Lung (tissue), 11 donors: ENCODE measurements at regions not wholly inside any gene's neighbourhood (a gene's known extent, or its start where the extent isn't known, plus 50 kb on each side); places are given as distances from the start of the nearest gene placed in this dataset.

Source experiments
- ATAC-seq: fragments of 200-7000 bp; cut with Tn5 transposase; one replicate; pipeline ENCODE4 v1.9.1; 2020; ENCODE audit warnings: moderate number of reproducible peaks; ENCODE audit not compliant: insufficient read depth, low FRiP score
- DNase-seq, 3 donors: peaks; one replicate each; pipeline ENCODE4 v3.0.0-alpha.2; 2013 to 2017
- H3K27ac ChIP-seq, 2 donors: one replicate each; pipeline ENCODE4 v1.5.1; 2013; ENCODE audit warnings: mild to moderate bottlenecking in 2 of 2, moderate library complexity in 2 of 2, control low read depth in 1 of 2, inconsistent platforms in 1 of 2, low read depth in 1 of 2, low read length in 1 of 2
- H3K27me3 ChIP-seq, 3 donors: one replicate each; pipeline ENCODE4 v1.5.1; 2013; ENCODE audit warnings: low read length in 2 of 3; ENCODE audit not compliant: control insufficient read depth in 3 of 3, insufficient read depth in 3 of 3
- H3K36me3 ChIP-seq, 4 donors: one replicate each; pipeline ENCODE4 v1.5.1; 2013; ENCODE audit warnings: low read length in 4 of 4, mild to moderate bottlenecking in 1 of 4, moderate library complexity in 1 of 4; ENCODE audit not compliant: control insufficient read depth in 4 of 4, insufficient read depth in 4 of 4
- H3K4me1 ChIP-seq, 5 donors: one replicate each; pipeline ENCODE4 v1.5.1; 2013; ENCODE audit warnings: low read length in 5 of 5, mild to moderate bottlenecking in 2 of 5, moderate library complexity in 1 of 5; ENCODE audit not compliant: control insufficient read depth in 5 of 5, insufficient read depth in 5 of 5
- H3K4me3 ChIP-seq: one replicate; pipeline ENCODE4 v1.5.1; 2013; ENCODE audit warnings: mild to moderate bottlenecking, control low read depth, moderate library complexity
- H3K9ac ChIP-seq, 2 donors: one replicate each; pipeline ENCODE4 v1.5.1; 2013; ENCODE audit warnings: low read length in 2 of 2, control low read depth in 1 of 2; ENCODE audit not compliant: insufficient read depth in 1 of 2
- H3K9me3 ChIP-seq, 4 donors: one replicate each; pipeline ENCODE4 v1.5.1; 2013; ENCODE audit warnings: low read length in 3 of 4, mild to moderate bottlenecking in 1 of 4, moderate library complexity in 1 of 4; ENCODE audit not compliant: control insufficient read depth in 4 of 4, insufficient read depth in 3 of 4
- WGBS, 2 donors: extraction: QIAGEN DNeasy Blood & Tissue Kit; methylation state at CpG; one replicate each; pipeline ENCODE4 v1.1.7; 2013; 5-methylcytosine and 5-hydroxymethylcytosine counted together
- TF ChIP-seq, protein P1 (sequence below): IDR thresholded peaks from 2 replicates; pipeline ENCODE4 v1.5.1; 2012; ENCODE audit warnings: mild to moderate bottlenecking; ENCODE audit errors: control extremely low read depth, extremely low read depth
- donor health status: control.
- donor health status: control.
- donor health status: Bipolar disorder and iron deficiency.
- donor health status: healthy.
- donor health status: DM: yes; HTN: yes; CAD: no.

DNA sequence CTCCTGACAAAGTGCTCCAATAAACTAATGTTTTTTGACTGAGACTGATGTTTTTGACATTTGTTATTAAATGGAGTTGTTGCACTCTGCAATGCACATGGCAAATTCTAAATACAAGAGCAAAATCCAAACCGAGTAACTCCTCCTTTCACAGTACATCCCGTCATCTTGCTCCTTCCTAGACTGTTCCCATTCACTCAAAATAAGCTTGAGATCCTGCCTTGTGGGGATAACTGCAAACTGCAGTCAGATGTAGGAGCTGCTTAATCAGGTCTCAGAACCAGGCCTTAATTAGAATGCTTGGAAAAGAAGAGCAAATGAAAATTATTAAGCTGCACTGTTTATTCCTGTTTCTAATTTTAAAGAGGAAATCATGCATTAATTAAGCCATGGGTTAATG lies 134.8 kb upstream of the SPRY2 start:
- Histone ChIP-seq H3K9me3 (no peaks in the 10 kb centered on the region), H3K27me3 (no peaks in the 10 kb centered on the region), H3K4me1 (peaks cover 0 to 9% (median 0%) of the 10 kb centered on the region in 5 donors), H3K27ac (no peak overlapping the region), H3K36me3 (no peaks in the 10 kb centered on the region), H3K9ac (no peak overlapping the region), H3K4me3 (no peak overlapping the region)
- WGBS, 2 donors, result 84 to 94% methylated on average over 2 of the region's 2 CpGs
- ATAC-seq (no peak), DNase-seq (no peak)
- TF ChIP-seq, protein P1, sequence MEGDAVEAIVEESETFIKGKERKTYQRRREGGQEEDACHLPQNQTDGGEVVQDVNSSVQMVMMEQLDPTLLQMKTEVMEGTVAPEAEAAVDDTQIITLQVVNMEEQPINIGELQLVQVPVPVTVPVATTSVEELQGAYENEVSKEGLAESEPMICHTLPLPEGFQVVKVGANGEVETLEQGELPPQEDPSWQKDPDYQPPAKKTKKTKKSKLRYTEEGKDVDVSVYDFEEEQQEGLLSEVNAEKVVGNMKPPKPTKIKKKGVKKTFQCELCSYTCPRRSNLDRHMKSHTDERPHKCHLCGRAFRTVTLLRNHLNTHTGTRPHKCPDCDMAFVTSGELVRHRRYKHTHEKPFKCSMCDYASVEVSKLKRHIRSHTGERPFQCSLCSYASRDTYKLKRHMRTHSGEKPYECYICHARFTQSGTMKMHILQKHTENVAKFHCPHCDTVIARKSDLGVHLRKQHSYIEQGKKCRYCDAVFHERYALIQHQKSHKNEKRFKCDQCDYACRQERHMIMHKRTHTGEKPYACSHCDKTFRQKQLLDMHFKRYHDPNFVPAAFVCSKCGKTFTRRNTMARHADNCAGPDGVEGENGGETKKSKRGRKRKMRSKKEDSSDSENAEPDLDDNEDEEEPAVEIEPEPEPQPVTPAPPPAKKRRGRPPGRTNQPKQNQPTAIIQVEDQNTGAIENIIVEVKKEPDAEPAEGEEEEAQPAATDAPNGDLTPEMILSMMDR, result no peak

DNA sequence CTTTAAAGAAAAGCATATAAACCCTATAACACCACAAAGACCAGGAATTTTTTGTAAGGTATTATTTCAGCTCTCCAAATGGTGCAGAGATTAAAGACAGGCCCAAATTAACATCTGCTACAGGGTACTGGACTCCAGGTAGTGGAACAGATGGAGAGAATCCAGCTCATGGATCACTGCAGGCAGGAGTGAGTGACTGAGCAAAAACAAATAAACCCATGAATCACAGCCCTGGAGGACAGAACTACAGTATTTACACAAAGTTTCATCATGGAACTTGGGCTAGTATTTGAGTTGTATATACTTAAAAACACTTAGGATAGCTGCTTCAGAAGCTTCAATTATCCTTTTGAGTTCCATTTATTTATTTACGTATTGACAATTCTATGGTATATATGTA lies 132.8 kb upstream of the SPRY2 start:
- TF ChIP-seq, protein P1, result no peak
- DNase-seq (no peak), ATAC-seq (peak; percentile 76)
- no peak overlapping the region for H3K27ac ChIP-seq
- no peaks in the 10 kb centered on the region for H3K36me3 ChIP-seq
- H3K9me3 ChIP-seq, result no peaks in the 10 kb centered on the region
- H3K27me3 ChIP-seq, result no peaks in the 10 kb centered on the region
- H3K9ac ChIP-seq, result no peak overlapping the region
- 79 to 86% methylated on average over 1 of the region's 1 CpG for WGBS, 2 donors
- H3K4me1 ChIP-seq, result peaks cover 0 to 9% (median 0%) of the 10 kb centered on the region in 5 donors
- H3K4me3 ChIP-seq, result no peak overlapping the region

DNA sequence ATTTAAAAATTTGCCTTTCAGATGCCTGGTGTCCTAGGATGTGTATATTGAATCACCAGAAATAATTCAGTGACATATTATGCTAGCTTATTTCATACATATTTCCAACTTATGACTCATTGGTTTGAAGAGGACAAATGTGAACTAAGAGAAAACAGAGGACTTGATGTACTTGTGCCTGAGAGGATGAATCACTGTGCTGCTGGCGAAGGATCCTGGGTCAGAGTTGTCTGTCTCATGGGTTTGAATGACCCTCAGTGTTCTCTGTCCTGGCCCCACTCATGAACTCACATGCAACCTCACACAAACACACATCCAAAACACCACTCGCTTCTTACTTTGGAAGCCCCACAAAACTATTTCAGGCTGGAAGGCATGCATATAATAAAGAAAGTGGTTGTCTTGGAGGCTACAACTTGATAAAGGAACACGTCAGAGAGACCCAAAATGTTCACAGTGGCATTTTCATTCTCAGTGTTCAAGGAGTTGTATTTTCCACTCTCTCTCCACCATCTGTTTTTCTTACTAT lies 129.0 kb upstream of the SPRY2 start:
- no peak overlapping the region for H3K9ac ChIP-seq
- 55 to 64% methylated on average over 3 of the region's 3 CpGs for WGBS, 2 donors
- ATAC-seq (peak; percentile 85), DNase-seq (no peak)
- peaks cover 0 to 7% (median 0%) of the 10 kb centered on the region in 5 donors for H3K4me1 ChIP-seq
- H3K36me3 ChIP-seq, result no peaks in the 10 kb centered on the region
- no peaks in the 10 kb centered on the region for H3K9me3 ChIP-seq
- H3K27ac ChIP-seq, result peak overlapping the region; percentile 6 to 95
- TF ChIP-seq, protein P1, result no peak
- no peaks in the 10 kb centered on the region for H3K27me3 ChIP-seq
- no peak overlapping the region for H3K4me3 ChIP-seq
